ENCODE measurements at regions not wholly inside any gene's neighbourhood (a gene's known extent, or its start where the extent isn't known, plus 50 kb on each side); places are given as distances from the start of the nearest gene placed in this dataset.

DNA sequence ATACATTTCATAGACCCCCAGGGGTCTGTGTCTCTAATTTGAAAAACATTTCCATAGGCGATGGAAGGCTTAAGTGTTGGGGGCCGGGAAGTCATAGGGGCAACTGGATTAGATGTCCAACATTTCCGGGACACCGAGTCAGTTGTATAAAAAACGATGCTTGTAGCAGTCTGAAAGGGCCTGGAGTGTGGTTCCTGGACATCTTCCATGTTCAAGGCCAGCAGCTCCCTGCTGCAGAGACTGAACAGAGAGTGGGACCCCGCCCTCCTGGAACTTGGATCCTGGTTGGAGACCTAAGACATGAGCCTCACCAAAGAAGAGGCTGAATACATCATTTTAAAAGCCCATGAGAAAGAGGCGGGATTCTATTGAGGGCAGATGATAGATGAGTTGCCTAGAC, 82.0 kb upstream of the ZNF423 start:
- TF ChIP-seq CTCF (IDR thresholded peaks at IDR 0.05) (no peak), EP300 (IDR thresholded peaks at IDR 0.05; ENCODE audit: low read depth) (no peak), POLR2AphosphoS5 (IDR thresholded peaks at IDR 0.05) (no peak)

All from transverse colon (tissue), 4 donors.